Trophoblast cell (in vitro differentiated cells and primary cell): ENCODE measurements at regions not wholly inside any gene's neighbourhood (a gene's known extent, or its start where the extent isn't known, plus 50 kb on each side); places are given as distances from the start of the nearest gene placed in this dataset.

Experiments
- DNase-seq, 2 donors: peaks; one replicate each; pipeline ENCODE4 v3.0.0-alpha.2; 2016
- H2AFZ ChIP-seq: 2 replicates; pipeline ENCODE4 v1.6.1; 2013; ENCODE audit warnings: low read length, moderate library complexity, mild to moderate bottlenecking; ENCODE audit not compliant: insufficient read depth, poor library complexity
- H2AK5ac ChIP-seq: 2 replicates; pipeline ENCODE4 v1.6.1; 2013; ENCODE audit warnings: mild to moderate bottlenecking, low read length
- H2BK120ac ChIP-seq: 2 replicates; pipeline ENCODE4 v1.6.1; 2013; ENCODE audit warnings: low read length, mild to moderate bottlenecking, moderate library complexity; ENCODE audit not compliant: insufficient read depth, poor library complexity
- H2BK12ac ChIP-seq: 2 replicates; pipeline ENCODE4 v1.6.1; 2013; ENCODE audit warnings: mild to moderate bottlenecking, low read length, moderate library complexity
- H2BK5ac ChIP-seq: 2 replicates; pipeline ENCODE4 v1.6.1; 2013; ENCODE audit warnings: low read length, low read depth, moderate library complexity, mild to moderate bottlenecking; ENCODE audit not compliant: poor library complexity
- H3K14ac ChIP-seq: 2 replicates; pipeline ENCODE4 v1.6.1; 2013; ENCODE audit warnings: mild to moderate bottlenecking, low read length
- H3K18ac ChIP-seq: 2 replicates; pipeline ENCODE4 v1.6.1; 2013; ENCODE audit warnings: mild to moderate bottlenecking, low read length
- H3K23ac ChIP-seq: 2 replicates; pipeline ENCODE4 v1.6.1; 2013; ENCODE audit warnings: low read length
- H3K27ac ChIP-seq: 2 replicates; pipeline ENCODE4 v1.5.1; 2013; ENCODE audit warnings: low read depth, mild to moderate bottlenecking, inconsistent platforms, low read length, moderate library complexity
- H3K27me3 ChIP-seq: 2 replicates; pipeline ENCODE4 v1.6.1; 2013; ENCODE audit warnings: inconsistent platforms, mild to moderate bottlenecking, low read length, moderate library complexity; ENCODE audit not compliant: insufficient read depth
- H3K36me3 ChIP-seq, 2 experiments: 1 replicate in 1 of 2; 2 replicates in 1 of 2; pipeline ENCODE4 v1.6.1; 2013; ENCODE audit warnings: low read length in 2 of 2, mild to moderate bottlenecking in 2 of 2, moderate library complexity in 1 of 2; ENCODE audit not compliant: insufficient read depth in 2 of 2, control insufficient read depth in 1 of 2
- H3K4ac ChIP-seq: 2 replicates; pipeline ENCODE4 v1.6.1; 2013; ENCODE audit warnings: low read depth, mild to moderate bottlenecking, low read length, moderate library complexity
- H3K4me1 ChIP-seq, 2 experiments: 1 replicate in 1 of 2; 2 replicates in 1 of 2; pipeline ENCODE4 v1.6.1; 2013; ENCODE audit warnings: low read length in 2 of 2, mild to moderate bottlenecking in 2 of 2, moderate library complexity in 1 of 2; ENCODE audit not compliant: insufficient read depth in 2 of 2, control insufficient read depth in 1 of 2
- H3K4me2 ChIP-seq: 2 replicates; pipeline ENCODE4 v1.6.1; 2013; ENCODE audit warnings: inconsistent platforms, mild to moderate bottlenecking, low read length, moderate library complexity
- H3K4me3 ChIP-seq: 2 replicates; pipeline ENCODE4 v1.5.1; 2013; ENCODE audit warnings: mild to moderate bottlenecking, low read depth, low read length, inconsistent platforms
- H3K79me1 ChIP-seq: one replicate; pipeline ENCODE4 v1.6.1; 2013; ENCODE audit warnings: low read length
- H3K79me2 ChIP-seq: 2 replicates; pipeline ENCODE4 v1.6.1; 2013; ENCODE audit warnings: low read length, mild to moderate bottlenecking; ENCODE audit not compliant: control insufficient read depth, insufficient read depth, poor library complexity
- H3K9ac ChIP-seq: 2 replicates; pipeline ENCODE4 v1.6.1; 2013; ENCODE audit warnings: mild to moderate bottlenecking, low read length
- H3K9me3 ChIP-seq: 2 replicates; pipeline ENCODE4 v1.6.1; 2013; ENCODE audit warnings: low read depth, mild to moderate bottlenecking, control low read depth, inconsistent platforms, low read length; ENCODE audit not compliant: insufficient read depth
- H4K12ac ChIP-seq: 2 replicates; pipeline ENCODE4 v1.6.1; 2013; ENCODE audit warnings: low read depth, mild to moderate bottlenecking, low read length, moderate library complexity
- H4K8ac ChIP-seq: 2 replicates; pipeline ENCODE4 v1.6.1; 2013; ENCODE audit warnings: low read depth, mild to moderate bottlenecking, low read length, moderate library complexity
- H4K91ac ChIP-seq: one replicate; pipeline ENCODE4 v1.6.1; 2013; ENCODE audit warnings: low read depth, mild to moderate bottlenecking, low read length, moderate library complexity
- WGBS: extraction: QIAGEN DNeasy Blood & Tissue Kit; methylation state at CpG from one replicate; pipeline ENCODE4 v1.1.7; 2013; ENCODE audit warnings: missing lambda C conversion rate; ENCODE audit not compliant: insufficient read length, insufficient coverage; ENCODE audit errors: extremely low coverage; 5-methylcytosine and 5-hydroxymethylcytosine counted together

DNA sequence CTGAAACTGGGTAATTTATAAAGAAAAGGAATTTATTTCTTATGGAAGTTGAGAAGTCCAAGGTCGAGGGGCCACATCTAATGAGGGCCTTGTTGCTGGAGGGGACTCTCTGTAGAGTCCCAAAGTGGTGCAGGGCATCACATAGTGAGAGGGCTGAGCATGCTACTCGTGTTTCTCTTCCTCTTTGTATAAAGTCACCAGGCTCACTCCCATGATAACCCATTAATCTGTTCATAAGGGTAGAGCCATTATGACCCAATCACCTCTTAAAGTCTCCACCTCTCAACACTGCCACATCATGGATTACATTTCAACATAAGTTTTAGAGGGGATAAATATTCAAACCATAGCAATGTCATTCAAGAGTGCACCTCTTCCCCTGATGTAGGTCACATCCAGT is 79.1 kb upstream of the ATP2B1 start:
- H2AFZ ChIP-seq: no peak overlapping the region
- peaks cover 4% of the 10 kb centered on the region for H3K79me1 ChIP-seq
- WGBS: no CpG with 5 or more reads among the region's 2 CpGs
- DNase-seq: no peak
- no peak overlapping the region for H2AK5ac ChIP-seq
- peaks cover 8% of the 10 kb centered on the region for H3K9me3 ChIP-seq
- H3K23ac ChIP-seq: no peak overlapping the region
- no peak overlapping the region for H3K9ac ChIP-seq
- H3K4me3 ChIP-seq: no peak overlapping the region
- H4K8ac ChIP-seq: no peak overlapping the region
- peaks cover 5% of the 10 kb centered on the region in 2 experiments for H3K4me1 ChIP-seq
- no peak overlapping the region for H2BK5ac ChIP-seq
- H2BK12ac ChIP-seq: no peak overlapping the region
- no peak overlapping the region for H4K91ac ChIP-seq
- no peak overlapping the region for H4K12ac ChIP-seq
- H3K4me2 ChIP-seq: no peak overlapping the region
- H3K36me3 ChIP-seq: peaks cover 0 to 3% of the 10 kb centered on the region in 2 experiments
- H3K79me2 ChIP-seq: no peaks in the 10 kb centered on the region
- H3K27me3 ChIP-seq: no peaks in the 10 kb centered on the region
- no peak overlapping the region for H2BK120ac ChIP-seq
- no peak overlapping the region for H3K27ac ChIP-seq
- H3K4ac ChIP-seq: no peak overlapping the region
- no peak overlapping the region for H3K14ac ChIP-seq
- no peak overlapping the region for H3K18ac ChIP-seq

DNA sequence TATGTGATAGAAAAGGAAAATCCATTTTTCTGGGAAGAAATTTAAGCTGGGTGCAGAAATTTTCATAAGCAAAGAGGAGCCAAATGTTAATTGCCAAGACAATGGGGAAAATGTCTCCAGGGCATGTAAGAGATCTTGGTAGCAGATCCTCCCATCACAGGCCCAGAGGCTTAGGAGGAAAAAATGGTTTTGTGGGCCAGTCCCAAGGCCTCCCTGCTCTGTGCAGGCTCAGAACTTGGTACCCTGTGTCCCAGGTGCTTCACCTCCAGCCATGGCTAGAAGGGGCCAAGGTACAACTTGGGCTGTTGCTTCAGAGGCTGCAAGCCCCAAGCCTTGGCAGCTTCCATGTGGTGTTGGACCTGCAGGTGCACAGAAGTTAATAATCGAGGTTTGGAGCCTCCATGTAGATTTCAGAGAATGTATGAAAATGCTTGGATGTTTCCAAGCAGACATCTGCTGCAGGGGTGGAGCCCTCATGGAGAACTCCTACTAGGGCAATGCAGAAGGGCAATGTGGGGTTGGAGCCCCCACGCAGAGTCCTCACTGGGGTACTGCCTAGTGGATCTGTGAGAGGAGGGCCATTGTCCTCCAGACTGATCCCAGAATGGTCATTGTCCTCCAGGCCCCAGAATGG is 77.7 kb upstream of the ATP2B1 start:
- Histone ChIP-seq H3K9ac (no peak overlapping the region), H2AFZ (no peak overlapping the region), H3K4me2 (no peak overlapping the region), H2AK5ac (no peak overlapping the region), H3K14ac (no peak overlapping the region), H3K4ac (no peak overlapping the region), H3K23ac (no peak overlapping the region), H3K9me3 (peaks cover 8% of the 10 kb centered on the region), H3K27ac (no peak overlapping the region), H3K79me1 (peaks cover 4% of the 10 kb centered on the region), H4K91ac (no peak overlapping the region), H3K18ac (no peak overlapping the region), H3K4me3 (peak overlapping the region; percentile 3), H3K79me2 (no peaks in the 10 kb centered on the region), H4K12ac (no peak overlapping the region), H2BK12ac (no peak overlapping the region), H2BK120ac (no peak overlapping the region), H2BK5ac (no peak overlapping the region), H3K36me3 (peaks cover 0 to 3% of the 10 kb centered on the region in 2 experiments), H3K27me3 (no peaks in the 10 kb centered on the region), H4K8ac (no peak overlapping the region), H3K4me1 (peaks cover 5% of the 10 kb centered on the region in 2 experiments)
- no peak for DNase-seq
- no CpG with 5 or more reads among the region's 2 CpGs for WGBS

DNA sequence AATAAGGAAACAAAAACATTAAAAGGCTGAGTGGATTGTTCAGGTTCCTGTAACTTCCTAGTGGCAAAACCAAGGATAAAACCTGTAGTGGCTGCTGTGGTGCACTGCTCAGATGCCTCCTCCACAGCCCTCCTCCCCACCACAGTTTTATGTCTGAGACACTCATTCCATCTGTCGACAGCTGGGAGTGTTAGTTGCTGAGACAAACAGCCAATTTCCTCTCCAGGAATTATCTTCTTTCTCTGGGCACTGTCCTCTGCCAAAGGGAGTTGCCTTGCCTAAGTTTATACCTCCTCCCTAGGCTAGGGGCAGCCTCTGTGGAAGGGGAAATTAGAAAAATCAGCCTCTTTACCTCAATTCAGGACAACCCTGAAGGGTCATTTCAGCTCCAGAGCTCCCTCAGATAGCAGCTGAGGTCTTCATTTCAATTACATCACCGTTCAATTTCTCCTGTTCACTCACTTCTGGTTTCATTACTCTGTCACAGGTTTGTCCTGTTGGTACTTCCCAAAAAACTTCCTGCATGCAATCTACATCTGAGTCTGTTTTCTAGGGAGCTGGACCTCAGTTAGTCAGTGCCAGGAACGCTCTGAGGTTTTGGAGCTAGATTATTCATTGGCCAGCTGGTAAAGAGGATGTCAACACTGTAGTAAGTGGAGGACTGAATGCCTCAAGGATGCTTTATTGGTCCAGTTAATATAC is 74.9 kb upstream of the ATP2B1 start:
- Histone ChIP-seq H3K18ac (no peak overlapping the region), H3K14ac (no peak overlapping the region), H2AFZ (no peak overlapping the region), H3K9ac (no peak overlapping the region), H3K27ac (no peak overlapping the region), H3K36me3 (peaks cover 0 to 3% of the 10 kb centered on the region in 2 experiments), H2AK5ac (no peak overlapping the region), H4K12ac (no peak overlapping the region), H4K8ac (no peak overlapping the region), H4K91ac (no peak overlapping the region), H3K27me3 (no peaks in the 10 kb centered on the region), H3K4me2 (no peak overlapping the region), H3K23ac (no peak overlapping the region), H3K4me1 (peaks cover 5% of the 10 kb centered on the region in 2 experiments), H2BK5ac (peak overlapping the region; percentile 12), H2BK120ac (no peak overlapping the region), H3K79me2 (no peaks in the 10 kb centered on the region), H3K9me3 (peaks cover 8% of the 10 kb centered on the region), H3K4ac (no peak overlapping the region), H3K79me1 (peaks cover 4% of the 10 kb centered on the region), H3K4me3 (no peak overlapping the region), H2BK12ac (peak overlapping the region; percentile 30)
- no peak for DNase-seq
- WGBS: no CpG with 5 or more reads among the region's 3 CpGs

DNA sequence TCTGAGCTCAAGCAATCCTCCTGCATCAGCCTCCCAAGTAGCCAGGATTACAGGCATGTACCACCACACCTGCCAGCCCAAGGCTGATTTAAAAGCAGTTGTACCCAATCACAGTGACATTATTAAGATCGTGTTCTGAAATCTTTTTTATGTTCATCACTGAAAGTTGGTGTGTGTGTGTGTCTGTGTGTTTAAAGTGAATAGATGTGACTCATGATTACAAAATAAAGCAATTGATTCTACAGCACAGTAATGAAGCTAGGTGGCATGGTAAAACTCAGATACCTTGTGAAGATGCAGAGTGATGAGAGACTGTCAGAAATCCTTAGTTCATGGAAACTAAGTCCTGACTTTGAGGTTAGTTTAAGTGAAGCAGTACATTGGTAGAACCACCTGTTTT is 74.2 kb upstream of the ATP2B1 start:
- no peak overlapping the region for H2BK5ac ChIP-seq
- no peak overlapping the region for H4K8ac ChIP-seq
- H2AK5ac ChIP-seq: no peak overlapping the region
- H3K4ac ChIP-seq: no peak overlapping the region
- H3K18ac ChIP-seq: no peak overlapping the region
- H4K12ac ChIP-seq: no peak overlapping the region
- H2BK12ac ChIP-seq: no peak overlapping the region
- no peak overlapping the region for H3K27ac ChIP-seq
- peaks cover 5% of the 10 kb centered on the region in 2 experiments for H3K4me1 ChIP-seq
- H4K91ac ChIP-seq: no peak overlapping the region
- H3K4me2 ChIP-seq: no peak overlapping the region
- peaks cover 7% of the 10 kb centered on the region for H3K9me3 ChIP-seq
- H3K23ac ChIP-seq: no peak overlapping the region
- H3K79me2 ChIP-seq: no peaks in the 10 kb centered on the region
- H3K79me1 ChIP-seq: peaks cover 4% of the 10 kb centered on the region
- no peaks in the 10 kb centered on the region for H3K27me3 ChIP-seq
- WGBS: no CpG with 5 or more reads among the region's 1 CpG
- H3K14ac ChIP-seq: no peak overlapping the region
- DNase-seq: no peak
- H3K4me3 ChIP-seq: no peak overlapping the region
- H2AFZ ChIP-seq: no peak overlapping the region
- no peak overlapping the region for H3K9ac ChIP-seq
- no peak overlapping the region for H2BK120ac ChIP-seq
- H3K36me3 ChIP-seq: peaks cover 0 to 3% of the 10 kb centered on the region in 2 experiments
